ENCODE measurements at regions not wholly inside any gene's neighbourhood (a gene's known extent, or its start where the extent isn't known, plus 50 kb on each side); places are given as distances from the start of the nearest gene placed in this dataset.

- TF ChIP-seq RARB (CRISPR knock-in tag; IDR thresholded peaks at IDR 0.05) (no peak), TCF4 (CRISPR knock-in tag; IDR thresholded peaks at IDR 0.05; ENCODE audit: borderline replicate concordance) (no peak), ZFP3 (CRISPR knock-in tag; IDR thresholded peaks at IDR 0.05) (no peak), ISL1 (CRISPR knock-in tag; IDR thresholded peaks at IDR 0.05) (no peak), CSRNP3 (CRISPR knock-in tag; IDR thresholded peaks at IDR 0.05) (no peak), ZC3H10 (CRISPR knock-in tag; IDR thresholded peaks at IDR 0.05) (no peak), ZNF565 (CRISPR knock-in tag; conservative IDR thresholded peaks at IDR 0.05; ENCODE audit: low read depth) (no peak), PATZ1 (CRISPR knock-in tag; IDR thresholded peaks at IDR 0.05; ENCODE audit: borderline replicate concordance) (no peak), CSDC2 (CRISPR knock-in tag; IDR thresholded peaks at IDR 0.05) (no peak), SNAI2 (CRISPR knock-in tag; IDR thresholded peaks at IDR 0.05) (no peak), GLIS3 (CRISPR knock-in tag; IDR thresholded peaks at IDR 0.05) (no peak)
- no peak for ATAC-seq
These were observed 71.8 kb upstream of the PABPC3 start for GRCh38 chr13:25024175-25024574.

GRCh38 chr13:25032160-25032559 is 63.8 kb upstream of the PABPC3 start:
- TF ChIP-seq ARNTL (CRISPR knock-in tag; IDR thresholded peaks at IDR 0.05; ENCODE audit: borderline replicate concordance, low read depth) (no peak), CSDC2 (CRISPR knock-in tag; IDR thresholded peaks at IDR 0.05) (no peak), ESRRG (CRISPR knock-in tag; IDR thresholded peaks at IDR 0.05) (no peak), POU6F1 (CRISPR knock-in tag; IDR thresholded peaks at IDR 0.05; ENCODE audit: borderline replicate concordance, low read depth) (no peak), BACH2 (CRISPR knock-in tag; IDR thresholded peaks at IDR 0.05; ENCODE audit: borderline replicate concordance) (no peak), ZFP3 (CRISPR knock-in tag; IDR thresholded peaks at IDR 0.05) (no peak), ZFP30 (CRISPR knock-in tag; IDR thresholded peaks at IDR 0.05) (no peak), TCF4 (CRISPR knock-in tag; IDR thresholded peaks at IDR 0.05; ENCODE audit: borderline replicate concordance) (no peak), ZNF8 (CRISPR knock-in tag; IDR thresholded peaks at IDR 0.05) (no peak), TSHZ2 (CRISPR knock-in tag; IDR thresholded peaks at IDR 0.05) (no peak), SNAI2 (CRISPR knock-in tag; IDR thresholded peaks at IDR 0.05) (no peak), ZC3H10 (CRISPR knock-in tag; IDR thresholded peaks at IDR 0.05) (no peak), ZNF565 (CRISPR knock-in tag; conservative IDR thresholded peaks at IDR 0.05; ENCODE audit: low read depth) (no peak), PATZ1 (CRISPR knock-in tag; IDR thresholded peaks at IDR 0.05; ENCODE audit: borderline replicate concordance) (no peak), ISL1 (CRISPR knock-in tag; IDR thresholded peaks at IDR 0.05) (no peak)
- no peak for ATAC-seq

- ATAC-seq: no peak
- TF ChIP-seq ZFP3 (CRISPR knock-in tag; IDR thresholded peaks at IDR 0.05) (no peak), TCF4 (CRISPR knock-in tag; IDR thresholded peaks at IDR 0.05; ENCODE audit: borderline replicate concordance) (no peak)
These were observed 61.8 kb upstream of the PABPC3 start for GRCh38 chr13:25034173-25034572.

Data from SK-N-SH treated with all-trans-retinoic acid at 6 μM for 48 hours (cell line).